Fibroblast of skin of left quadriceps (primary cell): ENCODE measurements at regions not wholly inside any gene's neighbourhood (a gene's known extent, or its start where the extent isn't known, plus 50 kb on each side); places are given as distances from the start of the nearest gene placed in this dataset.
A peak's percentile ranks its signal among the peaks of the same experiment; 100 is the strongest.
"Not testable (repeated sequence)": the region's sequence is repeated elsewhere in the genome, so short reads cannot be mapped to it uniquely, and the experiment has no call there.

Experiments used
- DNase-seq, 2 experiments: peaks; one replicate each; pipeline ENCODE4 v3.0.0-alpha.2; 2013; ENCODE audit warnings: low read depth in 2 of 2

GRCh38 chr14:49367696-49368095 is 218.5 kb downstream of the RPS29 start:
- no peak for DNase-seq

DNA sequence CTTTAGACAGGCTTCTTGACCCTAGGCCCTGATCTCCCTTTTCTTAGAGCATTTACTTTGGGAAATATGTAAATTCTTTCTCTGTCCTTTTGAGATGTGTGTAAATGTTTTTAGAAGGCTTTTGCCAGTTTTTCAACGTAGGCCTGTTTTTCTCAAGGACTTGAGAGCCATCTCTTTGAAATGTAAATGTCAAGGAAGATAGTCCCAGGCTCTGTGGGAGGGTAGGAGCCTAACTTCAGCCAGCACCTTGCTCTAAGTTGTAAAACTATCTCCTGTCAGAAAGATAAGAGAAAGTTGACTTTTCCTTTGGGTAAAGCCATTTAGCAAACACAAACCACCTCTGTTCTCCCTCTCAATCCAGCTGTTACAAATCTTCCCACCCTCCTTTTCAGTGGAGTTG is 219.8 kb downstream of the RPS29 start:
- no peak for DNase-seq

DNA sequence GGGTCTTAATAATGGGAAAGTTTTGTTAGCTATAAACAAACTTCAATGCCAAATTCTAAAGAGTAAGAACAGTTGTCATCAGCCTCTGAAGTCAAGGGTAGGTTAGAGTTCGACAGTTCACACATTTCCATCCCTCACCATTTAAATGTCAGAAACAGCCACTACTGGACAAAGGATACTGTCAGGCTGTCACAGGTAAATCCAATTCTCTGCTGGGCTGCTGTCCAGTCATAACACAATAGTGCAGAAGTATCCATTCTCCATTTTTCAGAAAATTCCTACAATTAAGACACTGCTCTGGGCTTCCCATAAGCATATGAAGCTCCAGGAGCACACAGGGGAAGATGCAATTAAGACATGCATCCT is 221.4 kb downstream of the RPS29 start:
- DNase-seq: no peak

- no peak for DNase-seq
These were observed 222.1 kb downstream of the RPS29 start for GRCh38 chr14:49363821-49364751.

DNA sequence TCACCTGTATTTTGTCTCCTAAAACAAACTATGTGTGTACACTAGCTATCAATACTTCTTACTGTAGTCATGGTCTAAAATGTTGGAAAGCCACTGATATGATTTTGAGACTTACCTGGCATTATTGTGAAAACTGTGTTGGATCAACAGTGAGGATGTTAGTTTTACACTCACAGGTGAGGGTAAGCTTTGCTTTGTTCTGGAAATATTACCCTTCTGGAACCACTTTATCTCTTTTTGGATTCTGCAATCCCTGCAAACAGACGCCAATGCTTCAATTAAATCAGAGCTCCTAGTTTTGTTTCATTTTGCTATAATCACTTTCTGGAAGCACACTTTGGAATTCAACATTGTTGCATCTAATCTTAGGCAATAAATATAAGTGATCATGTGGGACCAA is 223.3 kb downstream of the RPS29 start:
- DNase-seq: no peak

GRCh38 chr14:49339130-49339529 is 247.1 kb downstream of the RPS29 start:
- no peak for DNase-seq

DNA sequence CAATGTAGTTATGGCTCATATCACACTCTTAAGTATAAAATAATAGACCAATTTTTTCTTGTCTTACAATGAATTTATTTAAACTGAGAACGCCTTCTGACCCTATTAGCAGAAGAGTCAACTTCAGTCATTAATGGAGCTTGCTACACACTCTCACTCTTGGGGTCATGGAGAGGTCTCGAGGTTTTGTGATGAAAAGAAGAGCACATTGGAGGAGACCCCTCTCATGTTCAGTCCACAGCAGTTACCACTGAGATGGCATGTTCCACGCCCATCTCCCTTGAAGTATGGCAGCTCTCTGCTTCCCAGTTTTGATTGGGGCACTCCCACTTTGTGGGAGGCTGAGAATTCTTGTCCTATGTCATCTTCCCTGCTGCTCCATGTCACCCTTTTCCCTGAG is 266.4 kb downstream of the RPS29 start:
- no peak for DNase-seq

GRCh38 chr14:49315570-49315969 is 270.6 kb downstream of the RPS29 start:
- DNase-seq: no peak

DNA sequence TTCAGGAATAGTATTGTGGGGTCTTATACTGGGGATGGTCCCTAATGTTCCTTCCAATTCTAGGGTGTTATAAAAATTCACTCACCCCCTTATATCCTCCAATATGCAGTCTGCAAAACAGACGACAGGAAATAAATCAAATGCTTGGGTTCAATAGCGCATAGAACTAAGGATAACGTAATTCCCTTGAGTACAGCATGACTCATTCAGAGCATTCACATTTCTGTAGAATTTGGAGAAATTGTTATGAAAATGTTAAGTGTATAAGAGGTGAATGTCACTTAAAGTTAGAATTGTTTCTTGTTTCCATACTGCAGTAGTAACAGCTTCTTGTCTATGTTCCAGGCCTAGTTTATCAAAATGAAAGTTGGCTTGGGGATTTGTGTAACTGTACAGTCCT is 271.4 kb downstream of the RPS29 start:
- DNase-seq: peak in 1 of 2 experiments; percentile 1

DNA sequence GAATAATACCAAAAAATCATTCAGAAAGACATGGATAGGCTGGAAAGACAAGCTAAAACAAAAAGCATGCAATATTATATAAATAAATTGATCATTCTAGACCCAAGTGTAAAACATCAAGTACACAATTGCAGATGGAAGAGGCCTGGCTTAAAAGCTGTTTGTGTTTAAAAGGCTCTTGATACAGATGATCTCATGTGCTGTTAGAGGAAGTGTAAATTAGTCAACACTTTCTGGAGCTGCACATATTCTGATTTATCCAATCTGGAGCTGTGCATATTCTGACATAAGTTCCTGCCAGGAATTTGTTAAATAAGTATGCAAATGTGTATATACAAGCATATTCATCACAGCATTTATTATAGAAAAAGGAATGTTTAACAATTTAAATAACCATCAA is 273.1 kb downstream of the RPS29 start:
- no peak for DNase-seq

DNA sequence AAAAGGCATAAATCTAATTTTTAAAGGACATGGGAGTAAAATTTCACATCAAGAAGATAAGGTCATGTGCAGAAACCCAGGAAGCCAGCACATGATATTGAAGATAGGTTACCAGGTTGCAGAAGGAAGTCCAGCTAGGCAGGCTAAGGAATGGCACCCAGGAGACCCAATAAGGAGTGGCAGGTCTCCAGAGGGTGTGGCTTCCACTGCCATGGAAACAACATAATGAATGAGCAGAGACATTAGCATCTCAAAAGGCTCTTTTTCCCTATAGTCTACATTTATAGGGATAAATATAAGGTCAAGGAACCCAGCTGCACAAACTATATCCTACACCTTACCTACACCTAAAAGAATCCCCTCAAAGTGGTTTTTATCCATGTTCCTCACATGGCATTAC is 275.9 kb downstream of the RPS29 start:
- DNase-seq: no peak

DNA sequence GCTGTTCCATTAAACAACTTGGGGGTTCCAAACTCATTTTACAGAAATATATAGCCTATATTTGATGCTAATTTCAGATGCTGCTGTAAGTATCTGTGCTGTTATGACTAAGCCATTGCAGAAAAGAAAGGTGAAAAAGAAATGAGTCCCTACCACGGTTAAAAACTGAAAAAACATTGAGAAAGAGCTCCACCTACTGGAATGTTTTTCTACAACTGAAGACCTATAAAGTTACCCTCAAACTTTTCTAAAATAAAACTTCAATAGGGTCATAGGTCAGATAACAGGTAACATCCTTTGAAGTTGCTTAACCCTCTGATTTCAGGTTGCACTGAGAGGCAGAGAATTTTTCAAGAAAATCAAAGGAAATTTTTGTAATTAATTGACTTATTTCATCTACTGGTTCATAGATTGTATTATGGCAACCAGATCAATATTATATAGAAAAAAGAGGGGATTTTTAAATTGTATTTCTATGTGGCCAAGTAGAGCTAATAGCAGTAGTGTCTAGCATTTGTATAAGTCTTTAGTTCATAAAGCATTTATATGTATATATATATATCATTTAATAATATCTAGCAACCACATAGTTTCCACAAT is 279.9 kb downstream of the RPS29 start:
- DNase-seq: no peak

GRCh38 chr14:49303946-49304516 is 282.1 kb downstream of the RPS29 start:
- peak; percentile 2 to 4 for DNase-seq

DNA sequence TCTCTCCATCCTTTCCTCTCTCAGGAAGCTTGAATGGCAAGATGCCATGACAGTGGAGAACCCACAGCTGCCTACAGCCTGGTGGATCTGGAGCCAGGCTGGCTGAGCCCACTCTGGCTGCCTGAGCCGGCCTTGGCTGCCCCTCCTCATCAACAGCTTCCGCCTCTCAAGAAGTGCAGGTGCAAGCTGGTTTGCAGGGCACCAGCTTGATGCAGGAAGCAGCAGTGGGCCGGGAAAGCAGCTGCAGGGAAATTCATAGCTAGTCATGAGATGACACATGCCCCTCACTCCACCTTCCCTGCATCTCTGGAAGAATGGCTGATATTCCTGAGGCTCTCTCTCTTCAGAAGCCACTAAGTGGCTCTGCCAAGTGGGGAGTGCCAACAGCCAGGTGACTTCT is 289.1 kb downstream of the RPS29 start:
- no peak for DNase-seq

DNA sequence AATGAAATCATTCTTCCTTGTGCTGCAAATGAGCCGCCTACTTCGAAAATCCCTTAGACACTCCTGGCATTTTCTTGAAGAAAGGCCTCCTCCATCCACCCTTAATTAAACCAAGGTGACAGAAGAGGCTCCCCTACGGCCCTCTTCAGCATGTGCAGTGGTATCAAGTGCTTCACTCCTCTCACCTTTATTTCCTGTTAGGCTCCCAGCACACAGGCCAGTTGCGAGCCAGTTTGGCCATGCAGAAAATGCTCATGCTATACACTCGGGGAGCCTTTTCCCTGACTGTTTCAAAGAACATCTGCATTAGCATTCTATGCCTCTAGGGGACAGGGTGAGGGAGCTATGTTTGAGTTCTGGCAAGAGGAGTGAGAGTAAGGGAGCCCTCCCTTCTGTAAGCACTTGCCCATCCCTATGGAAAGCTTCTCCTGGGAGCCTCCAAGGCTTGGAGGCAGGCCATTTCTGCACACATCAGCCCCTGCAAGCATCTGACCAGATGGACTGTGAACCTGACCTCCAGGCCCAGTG is 291.5 kb downstream of the RPS29 start:
- DNase-seq: no peak

DNA sequence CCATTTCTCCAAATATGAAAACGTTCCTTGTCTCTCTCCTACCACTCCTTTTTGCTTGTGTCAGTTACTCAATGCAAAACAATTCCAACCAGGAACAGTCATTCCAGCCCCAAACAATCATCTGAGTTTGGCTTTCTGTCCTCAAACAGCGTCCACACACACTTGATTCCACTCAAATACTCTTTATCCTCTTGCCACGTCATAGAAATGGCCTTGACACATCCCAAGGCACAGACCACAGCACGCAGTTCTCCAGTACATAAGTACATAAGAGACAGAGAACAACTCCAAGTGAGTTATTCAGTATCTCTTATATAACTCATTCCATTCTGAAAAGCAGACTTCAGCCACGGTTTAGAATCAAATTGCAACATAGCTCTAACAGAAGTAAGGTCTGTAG is 299.2 kb downstream of the RPS29 start:
- DNase-seq: no peak

DNA sequence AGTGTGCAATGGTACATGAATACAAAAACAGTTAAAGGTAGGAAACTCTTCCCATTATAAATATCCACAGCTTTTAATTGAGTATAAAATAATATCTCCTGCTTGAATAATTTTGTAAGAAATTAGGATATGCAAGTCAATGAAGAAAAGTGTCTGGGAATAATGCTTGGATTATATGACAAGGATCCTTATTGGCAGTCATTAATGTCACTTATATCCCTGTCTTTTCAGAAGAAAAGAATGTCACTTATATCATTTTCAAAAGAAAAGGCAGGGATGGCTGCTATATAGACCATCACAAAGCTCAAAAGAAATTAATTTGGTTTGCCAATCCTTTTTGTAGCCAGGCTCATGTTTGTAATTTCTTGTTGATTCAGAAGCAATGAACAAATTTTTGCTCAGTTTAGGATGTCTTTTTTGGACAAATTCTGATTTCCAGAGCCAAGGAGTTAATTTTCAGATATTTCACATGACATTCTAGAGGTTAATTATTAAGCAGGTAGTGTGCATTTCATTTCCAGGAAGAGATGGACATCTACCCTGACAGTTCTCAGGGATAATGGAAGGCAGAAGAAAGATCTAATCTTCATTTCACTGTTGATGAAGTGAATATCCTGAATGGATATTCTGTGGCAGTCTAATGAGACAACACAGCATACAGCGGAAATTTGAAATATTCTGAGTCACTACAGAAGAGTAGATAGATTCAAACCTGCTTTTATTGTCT is 299.8 kb downstream of the RPS29 start:
- no peak for DNase-seq

- no peak for DNase-seq
These were observed 305.6 kb downstream of the RPS29 start for GRCh38 chr14:49280566-49280965.

DNA sequence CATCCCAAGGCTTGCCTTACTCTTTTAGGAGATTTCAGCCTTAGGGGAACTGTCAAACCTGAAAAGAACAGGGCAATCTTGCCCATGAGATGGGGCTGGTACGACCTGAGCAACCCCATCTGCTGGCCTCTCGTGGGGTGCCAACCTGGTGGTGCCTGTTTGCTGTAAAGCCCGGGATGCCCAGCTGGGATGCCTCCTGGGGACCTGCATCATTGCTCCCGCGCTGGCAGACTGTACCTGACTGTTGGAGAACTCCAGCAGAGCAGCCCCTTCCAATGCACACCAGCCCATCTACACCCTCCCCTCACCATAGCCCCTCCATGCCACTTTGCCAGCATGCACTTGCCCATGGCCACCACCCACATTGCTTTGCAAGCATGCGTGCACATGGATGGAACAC is 335.7 kb downstream of the RPS29 start:
- DNase-seq: no peak

GRCh38 chr14:49250109-49250508 is 336.1 kb downstream of the RPS29 start:
- DNase-seq: peak; percentile 24

- peak; percentile 1 to 7 for DNase-seq
These were observed 337.2 kb downstream of the RPS29 start for GRCh38 chr14:49249022-49249421.

GRCh38 chr14:49243777-49244176 is 342.4 kb downstream of the RPS29 start:
- not testable (repeated sequence) for DNase-seq
